ENCODE measurements at regions not wholly inside any gene's neighbourhood (a gene's known extent, or its start where the extent isn't known, plus 50 kb on each side); places are given as distances from the start of the nearest gene placed in this dataset.

- intact Hi-C loops (cut with DNase I), result no loop called here
- DNase-seq (no peak), ATAC-seq (ENCODE audit: poor library complexity) (no peak)
These were observed 659.8 kb downstream of the BCL11A start for GRCh38 chr2:59893612-59894011.

GRCh38 chr2:59892398-59892797, 661.1 kb downstream of the BCL11A start:
- intact Hi-C loops (cut with DNase I), result no loop called here
- ATAC-seq (ENCODE audit: poor library complexity), result no peak
- no peak for DNase-seq

- DNase-seq, result no peak
- intact Hi-C loops (cut with DNase I), result no loop called here
- ATAC-seq (ENCODE audit: poor library complexity), result no peak
These were observed 664.1 kb downstream of the BCL11A start for GRCh38 chr2:59889305-59889704.

GRCh38 chr2:59888706-59889105, 664.7 kb downstream of the BCL11A start:
- intact Hi-C loops (cut with DNase I), result no loop called here
- ATAC-seq (ENCODE audit: poor library complexity) (no peak), DNase-seq (no peak)

GRCh38 chr2:59888015-59888414, 665.4 kb downstream of the BCL11A start:
- intact Hi-C loops (cut with DNase I), result no loop called here
- no peak for DNase-seq
- ATAC-seq (ENCODE audit: poor library complexity), result no peak

GRCh38 chr2:59887366-59887765, 666.1 kb downstream of the BCL11A start:
- ATAC-seq (ENCODE audit: poor library complexity), result no peak
- intact Hi-C loops (cut with DNase I), result no loop called here
- no peak for DNase-seq

- ATAC-seq (ENCODE audit: poor library complexity), result no peak
- intact Hi-C loops (cut with DNase I), result no loop called here
- no peak for DNase-seq
These were observed 666.7 kb downstream of the BCL11A start for GRCh38 chr2:59886759-59887158.

GRCh38 chr2:59885541-59885940, 667.9 kb downstream of the BCL11A start:
- DNase-seq (peak; percentile 42), ATAC-seq (ENCODE audit: poor library complexity) (peak; percentile 64)
- intact Hi-C loops (cut with DNase I), result no loop called here

- ATAC-seq (ENCODE audit: poor library complexity), result no peak
- DNase-seq, result no peak
- intact Hi-C loops (cut with DNase I), result no loop called here
These were observed 669.3 kb downstream of the BCL11A start for GRCh38 chr2:59884166-59884565.

- intact Hi-C loops (cut with DNase I), result no loop called here
- ATAC-seq (ENCODE audit: poor library complexity), result no peak
These were observed 670.6 kb downstream of the BCL11A start for GRCh38 chr2:59882822-59883221.

GRCh38 chr2:59882279-59882678, 671.2 kb downstream of the BCL11A start:
- intact Hi-C loops (cut with DNase I), result no loop called here
- DNase-seq (no peak), ATAC-seq (ENCODE audit: poor library complexity) (no peak)

More at GRCh38 chr2:59882822-59883221, 670.6 kb downstream of the BCL11A start:
- no peak for DNase-seq

- no peak for DNase-seq
- intact Hi-C loops (cut with DNase I), result no loop called here
These were observed 672.2 kb downstream of the BCL11A start for GRCh38 chr2:59881218-59881617.

GRCh38 chr2:59879700-59880131, 673.7 kb downstream of the BCL11A start:
- DNase-seq, result no peak
- no peak for ATAC-seq (ENCODE audit: poor library complexity)
- intact Hi-C loops (cut with DNase I), result no loop called here

More at GRCh38 chr2:59881218-59881617, 672.2 kb downstream of the BCL11A start:
- no peak for ATAC-seq (ENCODE audit: poor library complexity)

GRCh38 chr2:59875836-59876235, 677.6 kb downstream of the BCL11A start:
- intact Hi-C loops (cut with DNase I), result no loop called here
- no peak for ATAC-seq (ENCODE audit: poor library complexity)
- DNase-seq, result no peak

GRCh38 chr2:59874971-59875755, 678.3 kb downstream of the BCL11A start:
- ATAC-seq (ENCODE audit: poor library complexity) (no peak), DNase-seq (no peak)
- intact Hi-C loops (cut with DNase I), result no loop called here

- no peak for ATAC-seq (ENCODE audit: poor library complexity)
- no peak for DNase-seq
- intact Hi-C loops (cut with DNase I), result no loop called here
These were observed 679.1 kb downstream of the BCL11A start for GRCh38 chr2:59874361-59874760.

GRCh38 chr2:59871830-59872229, 681.6 kb downstream of the BCL11A start:
- intact Hi-C loops (cut with DNase I), result no loop called here
- DNase-seq, result no peak
- ATAC-seq (ENCODE audit: poor library complexity), result no peak

GRCh38 chr2:59868981-59869380, 684.5 kb downstream of the BCL11A start:
- DNase-seq (no peak), ATAC-seq (ENCODE audit: poor library complexity) (no peak)
- intact Hi-C loops (cut with DNase I), result no loop called here

- intact Hi-C loops (cut with DNase I), result no loop called here
- ATAC-seq (ENCODE audit: poor library complexity), result no peak
- DNase-seq, result no peak
These were observed 687.0 kb downstream of the BCL11A start for GRCh38 chr2:59866436-59866835.

- DNase-seq (no peak), ATAC-seq (ENCODE audit: poor library complexity) (no peak)
- intact Hi-C loops (cut with DNase I), result no loop called here
These were observed 694.9 kb downstream of the BCL11A start for GRCh38 chr2:59858540-59858939.

- DNase-seq (no peak), ATAC-seq (ENCODE audit: poor library complexity) (no peak)
- intact Hi-C loops (cut with DNase I), result no loop called here
These were observed 696.3 kb downstream of the BCL11A start for GRCh38 chr2:59857109-59857508.

All from Right ventricle myocardium superior (tissue), 1 donor.